SU-DHL-6 (cell line): ENCODE measurements at regions not wholly inside any gene's neighbourhood (a gene's known extent, or its start where the extent isn't known, plus 50 kb on each side); places are given as distances from the start of the nearest gene placed in this dataset.

ENCODE experiments used
- EZH2phosphoT487 ChIP-seq: fragments of 200-600 bp; sonication (generic), shearing (Covaris generic); conservative IDR thresholded peaks from 2 replicates; pipeline ENCODE4 v1.6.1; 2018; ENCODE audit warnings: mild to moderate bottlenecking, antibody characterized with exemption, low read length, moderate library complexity, mixed read lengths
- TF ChIP-seq, protein P1 (sequence below): fragments of 200-600 bp; sonication (generic); IDR thresholded peaks from one replicate; pipeline ENCODE4 v1.5.1; 2017; ENCODE audit warnings: antibody characterized with exemption, mild to moderate bottlenecking, low read length, moderate library complexity; ENCODE audit not compliant: insufficient read depth, poor library complexity, severe bottlenecking

DNA sequence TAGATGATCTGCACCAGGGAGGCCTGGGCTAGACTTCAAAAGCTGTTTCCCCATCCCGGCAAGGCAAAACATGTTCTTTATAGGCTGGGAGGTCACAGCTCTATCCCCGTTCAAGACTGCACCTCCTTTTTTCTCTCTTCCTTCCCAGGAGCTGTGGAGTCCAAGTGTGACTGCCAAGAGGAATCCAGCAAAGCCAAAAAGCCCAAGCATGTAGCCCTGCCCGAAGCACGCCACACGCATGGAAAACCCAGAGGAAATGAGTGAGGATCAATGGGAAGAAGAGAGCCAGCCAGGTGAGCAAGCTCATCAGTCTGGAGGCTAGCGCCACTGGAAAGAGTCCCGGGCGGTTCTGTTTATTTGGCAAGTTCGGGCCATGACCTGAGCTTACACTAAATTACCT is 240.4 kb downstream of the PRL start:
- TF ChIP-seq, protein P1, sequence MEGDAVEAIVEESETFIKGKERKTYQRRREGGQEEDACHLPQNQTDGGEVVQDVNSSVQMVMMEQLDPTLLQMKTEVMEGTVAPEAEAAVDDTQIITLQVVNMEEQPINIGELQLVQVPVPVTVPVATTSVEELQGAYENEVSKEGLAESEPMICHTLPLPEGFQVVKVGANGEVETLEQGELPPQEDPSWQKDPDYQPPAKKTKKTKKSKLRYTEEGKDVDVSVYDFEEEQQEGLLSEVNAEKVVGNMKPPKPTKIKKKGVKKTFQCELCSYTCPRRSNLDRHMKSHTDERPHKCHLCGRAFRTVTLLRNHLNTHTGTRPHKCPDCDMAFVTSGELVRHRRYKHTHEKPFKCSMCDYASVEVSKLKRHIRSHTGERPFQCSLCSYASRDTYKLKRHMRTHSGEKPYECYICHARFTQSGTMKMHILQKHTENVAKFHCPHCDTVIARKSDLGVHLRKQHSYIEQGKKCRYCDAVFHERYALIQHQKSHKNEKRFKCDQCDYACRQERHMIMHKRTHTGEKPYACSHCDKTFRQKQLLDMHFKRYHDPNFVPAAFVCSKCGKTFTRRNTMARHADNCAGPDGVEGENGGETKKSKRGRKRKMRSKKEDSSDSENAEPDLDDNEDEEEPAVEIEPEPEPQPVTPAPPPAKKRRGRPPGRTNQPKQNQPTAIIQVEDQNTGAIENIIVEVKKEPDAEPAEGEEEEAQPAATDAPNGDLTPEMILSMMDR = no peak
- no peak for TF ChIP-seq EZH2phosphoT487
